ENCODE measurements at regions not wholly inside any gene's neighbourhood (a gene's known extent, or its start where the extent isn't known, plus 50 kb on each side); places are given as distances from the start of the nearest gene placed in this dataset.
"Not testable (repeated sequence)": the region's sequence is repeated elsewhere in the genome, so short reads cannot be mapped to it uniquely, and the experiment has no call there.

GRCh38 chr10:120798276-120798675 is 52.9 kb upstream of the WDR11 start:
- TF ChIP-seq, protein P1, sequence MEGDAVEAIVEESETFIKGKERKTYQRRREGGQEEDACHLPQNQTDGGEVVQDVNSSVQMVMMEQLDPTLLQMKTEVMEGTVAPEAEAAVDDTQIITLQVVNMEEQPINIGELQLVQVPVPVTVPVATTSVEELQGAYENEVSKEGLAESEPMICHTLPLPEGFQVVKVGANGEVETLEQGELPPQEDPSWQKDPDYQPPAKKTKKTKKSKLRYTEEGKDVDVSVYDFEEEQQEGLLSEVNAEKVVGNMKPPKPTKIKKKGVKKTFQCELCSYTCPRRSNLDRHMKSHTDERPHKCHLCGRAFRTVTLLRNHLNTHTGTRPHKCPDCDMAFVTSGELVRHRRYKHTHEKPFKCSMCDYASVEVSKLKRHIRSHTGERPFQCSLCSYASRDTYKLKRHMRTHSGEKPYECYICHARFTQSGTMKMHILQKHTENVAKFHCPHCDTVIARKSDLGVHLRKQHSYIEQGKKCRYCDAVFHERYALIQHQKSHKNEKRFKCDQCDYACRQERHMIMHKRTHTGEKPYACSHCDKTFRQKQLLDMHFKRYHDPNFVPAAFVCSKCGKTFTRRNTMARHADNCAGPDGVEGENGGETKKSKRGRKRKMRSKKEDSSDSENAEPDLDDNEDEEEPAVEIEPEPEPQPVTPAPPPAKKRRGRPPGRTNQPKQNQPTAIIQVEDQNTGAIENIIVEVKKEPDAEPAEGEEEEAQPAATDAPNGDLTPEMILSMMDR (IDR thresholded peaks at IDR 0.05), result not testable (repeated sequence)
- not testable (repeated sequence) for TF ChIP-seq POLR2A (IDR thresholded peaks at IDR 0.05)

Data from right lobe of liver (tissue), 4 donors.